Hepatocyte (in vitro differentiated cells): ENCODE measurements at regions not wholly inside any gene's neighbourhood (a gene's known extent, or its start where the extent isn't known, plus 50 kb on each side); places are given as distances from the start of the nearest gene placed in this dataset.

ENCODE experiments used
- EZH2 ChIP-seq: fragments of 200-600 bp; sonication (generic); IDR thresholded peaks from 2 replicates; pipeline ENCODE4 v1.6.1; 2016; ENCODE audit warnings: antibody characterized with exemption, mild to moderate bottlenecking, borderline replicate concordance
- EZH2phosphoT487 ChIP-seq: fragments of 200-600 bp; sonication (generic); IDR thresholded peaks from one replicate; pipeline ENCODE4 v1.6.1; 2018; ENCODE audit warnings: antibody characterized with exemption, mild to moderate bottlenecking, low read depth, moderate library complexity; ENCODE audit not compliant: unreplicated experiment, severe bottlenecking
- TF ChIP-seq, protein P1 (sequence below): fragments of 200-600 bp; sonication (generic); IDR thresholded peaks from 2 replicates; pipeline ENCODE4 v1.5.1; 2016; ENCODE audit warnings: antibody characterized with exemption, mild to moderate bottlenecking; ENCODE audit not compliant: poor library complexity

- TF ChIP-seq, protein P1, sequence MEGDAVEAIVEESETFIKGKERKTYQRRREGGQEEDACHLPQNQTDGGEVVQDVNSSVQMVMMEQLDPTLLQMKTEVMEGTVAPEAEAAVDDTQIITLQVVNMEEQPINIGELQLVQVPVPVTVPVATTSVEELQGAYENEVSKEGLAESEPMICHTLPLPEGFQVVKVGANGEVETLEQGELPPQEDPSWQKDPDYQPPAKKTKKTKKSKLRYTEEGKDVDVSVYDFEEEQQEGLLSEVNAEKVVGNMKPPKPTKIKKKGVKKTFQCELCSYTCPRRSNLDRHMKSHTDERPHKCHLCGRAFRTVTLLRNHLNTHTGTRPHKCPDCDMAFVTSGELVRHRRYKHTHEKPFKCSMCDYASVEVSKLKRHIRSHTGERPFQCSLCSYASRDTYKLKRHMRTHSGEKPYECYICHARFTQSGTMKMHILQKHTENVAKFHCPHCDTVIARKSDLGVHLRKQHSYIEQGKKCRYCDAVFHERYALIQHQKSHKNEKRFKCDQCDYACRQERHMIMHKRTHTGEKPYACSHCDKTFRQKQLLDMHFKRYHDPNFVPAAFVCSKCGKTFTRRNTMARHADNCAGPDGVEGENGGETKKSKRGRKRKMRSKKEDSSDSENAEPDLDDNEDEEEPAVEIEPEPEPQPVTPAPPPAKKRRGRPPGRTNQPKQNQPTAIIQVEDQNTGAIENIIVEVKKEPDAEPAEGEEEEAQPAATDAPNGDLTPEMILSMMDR, result no peak
- TF ChIP-seq EZH2, result no peak
- TF ChIP-seq EZH2phosphoT487, result no peak
Measured at GRCh38 chr5:135089912-135090311, 55.9 kb upstream of the PITX1 start.
